ENCODE measurements at regions not wholly inside any gene's neighbourhood (a gene's known extent, or its start where the extent isn't known, plus 50 kb on each side); places are given as distances from the start of the nearest gene placed in this dataset.

GRCh38 chr17:43334738-43335402 is 63.9 kb upstream of the ARL4D start:
- H3K9me3 Mint-ChIP-seq, result no peaks in the 10 kb centered on the region
- intact Hi-C loops (cut with micrococcal nuclease), result loop anchor here (1.0 to 5.0 kb wide), 2 partner anchors 313 to 329 kb away; partner anchors contain the start of genes IFI35 and VAT1
- CTCF ChIA-PET (ENCODE audit: partially characterized antibody), result interaction anchor here (0.7 to 9.3 kb wide), 17 partner anchors 10 to 328 kb away, joined by 3 to 208 read pairs (median 4); partner anchors contain the start of genes IFI35, NBR1 and VAT1
- H3K36me3 ChIP-seq (ENCODE audit: insufficient read depth, low read length), result no peaks in the 10 kb centered on the region
- no peak overlapping the region for H3K27ac ChIP-seq (ENCODE audit: low read depth, low read length)
- no peak overlapping the region for H3K4me3 Mint-ChIP-seq
- no peaks in the 10 kb centered on the region for H3K27me3 ChIP-seq (ENCODE audit: insufficient read depth, low read length)
- no peaks in the 10 kb centered on the region for H3K9me3 ChIP-seq (ENCODE audit: control insufficient read depth in 1 of 2, low read length in 2 of 2)
- H3K36me3 Mint-ChIP-seq, result no peaks in the 10 kb centered on the region
- H3K4me3 ChIP-seq (ENCODE audit: low read length in 2 of 2), result no peak overlapping the region
- peaks cover 5% of the 10 kb centered on the region for H3K4me1 ChIP-seq (ENCODE audit: insufficient read depth, low read length)
- H3K4me1 Mint-ChIP-seq, result peaks cover 6 to 21% (median 13%) of the 10 kb centered on the region in 4 donors
- H3K27me3 Mint-ChIP-seq, result no peaks in the 10 kb centered on the region
- no peak for DNase-seq
- POLR2A ChIA-PET (ENCODE audit: partially characterized antibody), result interaction anchor here (1.5 to 4.0 kb wide), 4 partner anchors 19 to 34 kb away, joined by 7 to 31 read pairs (median 10); no protein-coding TSS in a partner anchor
- no peak overlapping the region for H3K27ac Mint-ChIP-seq

- Mint-ChIP-seq H3K36me3 (no peaks in the 10 kb centered on the region), H3K27me3 (peaks cover 0 to 8% of the 10 kb centered on the region in 2 donors), H3K27ac (peak overlapping the region in 2 of 7 donors; percentile 8 to 78), H3K4me1 (peaks cover 6 to 16% (median 11%) of the 10 kb centered on the region in 4 donors), H3K4me3 (no peak overlapping the region), H3K9me3 (no peaks in the 10 kb centered on the region)
- Histone ChIP-seq H3K27ac (ENCODE audit: low read depth, low read length) (no peak overlapping the region), H3K4me1 (ENCODE audit: insufficient read depth, low read length) (peaks cover 5% of the 10 kb centered on the region), H3K27me3 (ENCODE audit: insufficient read depth, low read length) (peaks cover 3% of the 10 kb centered on the region), H3K4me3 (ENCODE audit: low read length in 2 of 2) (no peak overlapping the region), H3K36me3 (ENCODE audit: insufficient read depth, low read length) (no peaks in the 10 kb centered on the region), H3K9me3 (ENCODE audit: control insufficient read depth in 1 of 2, low read length in 2 of 2) (no peaks in the 10 kb centered on the region)
- ChIA-PET POLR2A (ENCODE audit: partially characterized antibody) (interaction anchor here (2.1 to 4.0 kb wide), 3 partner anchors 18 to 35 kb away, joined by 7 to 31 read pairs (median 12); no protein-coding TSS in a partner anchor), CTCF (ENCODE audit: partially characterized antibody) (interaction anchor here (0.9 to 9.3 kb wide), 10 partner anchors 11 to 338 kb away, joined by 3 to 208 read pairs (median 4); partner anchors contain the start of genes DHX8, IFI35 and VAT1)
- intact Hi-C loops (cut with micrococcal nuclease), result no loop called here
- DNase-seq, result no peak
Observed at GRCh38 chr17:43333433-43333943, 65.3 kb upstream of the ARL4D start.

GRCh38 chr17:43332230-43332629 is 66.6 kb upstream of the ARL4D start:
- H3K9me3 ChIP-seq (ENCODE audit: control insufficient read depth in 1 of 2, low read length in 2 of 2), result no peaks in the 10 kb centered on the region
- no peaks in the 10 kb centered on the region for H3K36me3 ChIP-seq (ENCODE audit: insufficient read depth, low read length)
- H3K4me1 Mint-ChIP-seq, result peaks cover 6 to 10% (median 7%) of the 10 kb centered on the region in 4 donors
- no peak overlapping the region for H3K4me3 Mint-ChIP-seq
- H3K4me1 ChIP-seq (ENCODE audit: insufficient read depth, low read length), result peaks cover 5% of the 10 kb centered on the region
- no peak for DNase-seq
- H3K27ac ChIP-seq (ENCODE audit: low read depth, low read length), result no peak overlapping the region
- H3K27me3 Mint-ChIP-seq, result peaks cover 7 to 18% of the 10 kb centered on the region in 2 donors
- no peaks in the 10 kb centered on the region for H3K36me3 Mint-ChIP-seq
- H3K9me3 Mint-ChIP-seq, result no peaks in the 10 kb centered on the region
- CTCF ChIA-PET (ENCODE audit: partially characterized antibody), result interaction anchor here (0.8 to 9.3 kb wide), 3 partner anchors 20 to 308 kb away, joined by 3 to 208 read pairs (median 3); no protein-coding TSS in a partner anchor
- intact Hi-C loops (cut with micrococcal nuclease), result no loop called here
- H3K4me3 ChIP-seq (ENCODE audit: low read length in 2 of 2), result no peak overlapping the region
- no peak overlapping the region for H3K27ac Mint-ChIP-seq
- H3K27me3 ChIP-seq (ENCODE audit: insufficient read depth, low read length), result peaks cover 8% of the 10 kb centered on the region
- POLR2A ChIA-PET (ENCODE audit: partially characterized antibody), result no interaction called here

- Mint-ChIP-seq H3K27me3 (peaks cover 7 to 19% of the 10 kb centered on the region in 2 donors), H3K27ac (no peak overlapping the region), H3K9me3 (no peaks in the 10 kb centered on the region), H3K36me3 (no peaks in the 10 kb centered on the region), H3K4me3 (no peak overlapping the region), H3K4me1 (peaks cover 6 to 10% (median 7%) of the 10 kb centered on the region in 4 donors)
- no peaks in the 10 kb centered on the region for H3K9me3 ChIP-seq (ENCODE audit: control insufficient read depth in 1 of 2, low read length in 2 of 2)
- no peak overlapping the region for H3K27ac ChIP-seq (ENCODE audit: low read depth, low read length)
- no peak for DNase-seq
- CTCF ChIA-PET (ENCODE audit: partially characterized antibody), result no interaction called here
- H3K4me1 ChIP-seq (ENCODE audit: insufficient read depth, low read length), result peaks cover 5% of the 10 kb centered on the region
- intact Hi-C loops (cut with micrococcal nuclease), result no loop called here
- H3K36me3 ChIP-seq (ENCODE audit: insufficient read depth, low read length), result no peaks in the 10 kb centered on the region
- POLR2A ChIA-PET (ENCODE audit: partially characterized antibody), result no interaction called here
- H3K4me3 ChIP-seq (ENCODE audit: low read length in 2 of 2), result no peak overlapping the region
- peaks cover 8% of the 10 kb centered on the region for H3K27me3 ChIP-seq (ENCODE audit: insufficient read depth, low read length)
Observed at GRCh38 chr17:43330876-43331639, 67.7 kb upstream of the ARL4D start.

GRCh38 chr17:43329183-43329582 is 69.6 kb upstream of the ARL4D start:
- CTCF ChIA-PET (ENCODE audit: partially characterized antibody), result interaction anchor here (1.0 to 2.2 kb wide), 3 partner anchors 10 to 248 kb away, joined by 3 to 11 read pairs (median 5); no protein-coding TSS in a partner anchor
- no peaks in the 10 kb centered on the region for H3K36me3 Mint-ChIP-seq

GRCh38 chr17:43328650-43329049 is 70.1 kb upstream of the ARL4D start:
- no peaks in the 10 kb centered on the region for H3K36me3 ChIP-seq (ENCODE audit: insufficient read depth, low read length)
- POLR2A ChIA-PET (ENCODE audit: partially characterized antibody), result interaction anchor here (1.6 kb wide), 1 partner anchor 13 kb away, joined by 3 read pairs; no protein-coding TSS in a partner anchor
- H3K4me3 ChIP-seq (ENCODE audit: low read length in 2 of 2), result no peak overlapping the region
- Mint-ChIP-seq H3K4me1 (peaks cover under 1 to 8% (median 5%) of the 10 kb centered on the region in 4 donors), H3K27ac (no peak overlapping the region), H3K4me3 (no peak overlapping the region), H3K36me3 (no peaks in the 10 kb centered on the region), H3K27me3 (peaks cover 7 to 19% of the 10 kb centered on the region in 2 donors), H3K9me3 (no peaks in the 10 kb centered on the region)
- H3K4me1 ChIP-seq (ENCODE audit: insufficient read depth, low read length), result no peaks in the 10 kb centered on the region
- DNase-seq, result no peak
- H3K9me3 ChIP-seq (ENCODE audit: control insufficient read depth in 1 of 2, low read length in 2 of 2), result no peaks in the 10 kb centered on the region
- CTCF ChIA-PET (ENCODE audit: partially characterized antibody), result interaction anchor here (0.9 to 2.2 kb wide), 4 partner anchors 11 to 247 kb away, joined by 3 to 11 read pairs (median 4); no protein-coding TSS in a partner anchor
- intact Hi-C loops (cut with micrococcal nuclease), result no loop called here
- H3K27me3 ChIP-seq (ENCODE audit: insufficient read depth, low read length), result peaks cover 8% of the 10 kb centered on the region
- no peak overlapping the region for H3K27ac ChIP-seq (ENCODE audit: low read depth, low read length)

More at GRCh38 chr17:43329183-43329582, 69.6 kb upstream of the ARL4D start:
- Histone ChIP-seq H3K9me3 (ENCODE audit: control insufficient read depth in 1 of 2, low read length in 2 of 2) (no peaks in the 10 kb centered on the region), H3K36me3 (ENCODE audit: insufficient read depth, low read length) (no peaks in the 10 kb centered on the region), H3K27me3 (ENCODE audit: insufficient read depth, low read length) (peaks cover 8% of the 10 kb centered on the region), H3K4me3 (ENCODE audit: low read length in 2 of 2) (no peak overlapping the region), H3K4me1 (ENCODE audit: insufficient read depth, low read length) (peaks cover 5% of the 10 kb centered on the region), H3K27ac (ENCODE audit: low read depth, low read length) (no peak overlapping the region)
- DNase-seq, result no peak
- peaks cover 6 to 12% (median 9%) of the 10 kb centered on the region in 4 donors for H3K4me1 Mint-ChIP-seq
- intact Hi-C loops (cut with micrococcal nuclease), result no loop called here
- peaks cover 7 to 19% of the 10 kb centered on the region in 2 donors for H3K27me3 Mint-ChIP-seq
- no peak overlapping the region for H3K27ac Mint-ChIP-seq
- POLR2A ChIA-PET (ENCODE audit: partially characterized antibody), result interaction anchor here (1.6 kb wide), 1 partner anchor 13 kb away, joined by 3 read pairs; no protein-coding TSS in a partner anchor
- H3K4me3 Mint-ChIP-seq, result no peak overlapping the region
- no peaks in the 10 kb centered on the region for H3K9me3 Mint-ChIP-seq
